ENCODE measurements at regions not wholly inside any gene's neighbourhood (a gene's known extent, or its start where the extent isn't known, plus 50 kb on each side); places are given as distances from the start of the nearest gene placed in this dataset.

- TF ChIP-seq CHD7 (IDR thresholded peaks at IDR 0.05; ENCODE audit: insufficient replicate concordance, low read length): no peak
- no peak for TF ChIP-seq SAP30 (IDR thresholded peaks at IDR 0.05; ENCODE audit: insufficient read depth, insufficient replicate concordance, low read length)
- TF ChIP-seq JUN (IDR thresholded peaks at IDR 0.05; ENCODE audit: low read depth, low read length): no peak
- no peak for TF ChIP-seq BCL11A (IDR thresholded peaks at IDR 0.05; ENCODE audit: low read depth in 2 of 2, low read length in 2 of 2)
Observed at GRCh38 chr5:35342664-35343063, 112.4 kb upstream of the PRLR start (continued).

Measured in H1 (cell line).